GM18517 (cell line): ENCODE measurements at regions not wholly inside any gene's neighbourhood (a gene's known extent, or its start where the extent isn't known, plus 50 kb on each side); places are given as distances from the start of the nearest gene placed in this dataset.

Source experiments
- ATAC-seq: cut with Tn5 transposase; IDR thresholded peaks from one replicate; pipeline ENCODE4 v1.9.1; 2021; ENCODE audit warnings: mild to moderate bottlenecking, moderate library complexity; ENCODE audit not compliant: unreplicated experiment

DNA sequence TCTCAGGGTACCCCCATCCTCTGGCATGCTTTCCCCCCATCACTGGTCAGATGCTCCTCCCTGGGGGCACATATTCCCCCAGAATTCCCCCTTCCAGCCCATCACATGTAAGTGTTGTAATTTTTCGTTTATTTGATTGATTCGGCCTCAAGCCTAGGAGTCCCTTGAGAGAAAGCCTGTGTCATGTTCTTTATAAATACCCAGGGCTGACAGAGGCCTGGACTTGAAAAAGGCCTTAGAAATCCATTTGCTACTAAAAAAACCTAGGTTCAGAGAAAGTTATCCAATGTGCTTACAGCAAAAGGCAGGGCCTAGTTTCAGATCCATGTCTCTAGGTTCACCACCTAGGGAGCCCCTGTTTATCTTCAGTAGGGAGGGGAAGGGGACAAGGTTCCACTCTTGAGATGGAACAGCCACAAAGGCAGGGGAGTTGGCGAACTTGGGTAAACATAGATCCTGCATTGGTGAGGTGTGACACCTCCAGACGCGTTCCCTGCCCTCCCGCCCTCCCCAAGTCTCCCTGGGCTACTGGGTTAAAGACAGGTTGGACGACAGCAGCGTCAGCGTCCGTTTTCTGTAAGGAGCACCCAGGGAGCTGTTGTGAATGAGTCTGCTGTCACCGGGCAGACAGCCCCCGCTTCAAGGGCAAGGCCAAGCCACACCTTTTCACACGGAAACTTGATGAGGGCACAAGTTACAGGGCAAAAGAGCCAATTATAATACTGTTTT is 147.8 kb downstream of the EN1 start:
- ATAC-seq: no peak

DNA sequence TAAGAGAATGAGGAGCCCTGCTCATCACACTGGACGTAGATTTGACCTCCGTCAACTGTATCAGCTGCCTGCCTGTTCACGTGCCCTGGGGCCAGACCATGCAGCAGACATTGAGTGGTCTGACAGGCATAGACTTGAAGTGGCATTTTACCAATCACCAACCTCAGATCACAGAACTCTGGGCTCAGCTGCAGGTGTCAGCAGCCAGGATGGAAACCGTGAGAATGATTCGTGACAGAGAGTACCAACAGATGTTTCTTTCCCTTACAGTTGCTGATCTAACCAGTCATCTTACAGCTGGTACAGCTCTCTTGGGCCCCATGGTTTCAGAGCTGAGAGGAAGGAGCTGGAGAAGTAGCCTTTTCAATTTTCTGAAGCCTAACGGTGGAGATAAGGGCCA is 148.9 kb downstream of the EN1 start:
- ATAC-seq: no peak

- ATAC-seq: no peak
These were observed 149.7 kb downstream of the EN1 start for GRCh38 chr2:118697781-118698180.

DNA sequence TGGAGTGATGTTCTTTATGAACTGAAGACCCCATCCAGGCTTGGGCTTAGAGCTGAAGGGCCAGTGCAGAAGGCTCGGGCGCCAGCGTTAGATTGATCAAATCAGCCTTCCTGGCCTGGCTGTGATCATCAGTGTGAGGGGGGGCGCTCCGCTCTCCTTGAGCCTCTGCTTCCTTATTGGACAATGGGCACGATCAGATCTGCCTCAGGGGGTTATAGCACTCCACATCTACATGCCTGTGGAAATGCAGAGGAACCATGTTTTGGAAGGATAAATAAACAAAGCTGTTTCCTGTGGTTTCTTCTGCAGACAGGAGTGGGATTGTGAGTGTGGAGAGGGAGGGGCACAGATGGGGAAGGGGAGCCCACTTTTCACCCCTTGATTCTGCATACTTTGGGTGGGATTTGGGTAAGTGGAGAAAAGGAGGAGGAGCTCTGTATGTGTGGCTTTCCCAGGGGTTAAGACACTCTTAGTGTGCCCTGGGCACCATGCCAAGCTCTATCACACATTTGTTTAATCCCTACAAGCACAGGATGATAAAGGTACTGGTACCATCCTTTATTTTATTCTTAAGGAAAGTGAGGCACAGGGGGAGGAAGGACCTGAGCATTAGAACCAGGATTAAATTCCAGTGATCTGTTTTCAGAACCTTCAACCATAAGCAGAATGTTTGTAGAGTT is 150.5 kb downstream of the EN1 start:
- ATAC-seq: no peak

DNA sequence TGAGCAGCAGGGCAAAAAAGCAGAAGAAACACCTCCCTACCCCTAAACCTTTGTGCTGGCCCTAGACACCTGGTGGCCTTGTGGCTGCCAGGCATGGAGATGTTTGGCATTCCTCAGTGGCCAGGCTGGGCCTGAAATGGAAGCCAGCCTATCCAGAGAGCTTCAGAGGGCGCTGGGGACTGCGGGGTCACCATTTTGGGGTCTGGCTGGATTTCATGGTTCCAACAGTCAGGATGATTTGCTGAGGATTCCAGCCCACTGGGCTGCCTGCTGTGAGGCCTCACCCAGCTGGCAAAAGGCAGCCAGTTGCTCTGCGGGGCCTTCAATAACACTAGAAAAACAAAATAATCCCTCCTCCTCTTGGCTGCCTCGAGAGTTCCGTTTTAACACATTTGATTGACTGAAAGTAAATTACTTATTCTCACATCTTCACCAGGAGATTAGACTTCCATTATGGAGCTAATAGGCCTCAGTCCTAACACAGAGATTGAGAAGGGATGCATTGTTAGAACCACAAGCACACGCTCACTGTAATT is 154.1 kb downstream of the EN1 start:
- ATAC-seq: no peak

DNA sequence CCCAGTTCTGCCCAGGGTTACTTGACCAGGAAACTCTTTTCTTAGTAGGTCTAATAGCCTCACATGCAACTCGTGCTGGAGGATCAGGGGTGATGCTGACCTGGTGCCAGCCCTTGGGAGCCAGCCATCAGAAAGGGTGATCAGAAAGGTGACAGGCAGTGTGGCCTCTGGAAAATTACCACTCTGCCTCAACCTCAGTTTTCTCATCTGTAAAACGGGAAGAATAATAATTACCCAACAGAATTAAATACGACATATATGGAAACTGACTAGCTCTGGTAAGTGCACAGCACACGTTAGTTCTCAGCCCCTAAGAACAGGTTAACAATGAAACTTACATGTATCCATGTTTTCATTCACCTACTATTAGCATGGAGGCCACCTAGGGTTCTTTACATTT is 157.6 kb downstream of the EN1 start:
- no peak for ATAC-seq

DNA sequence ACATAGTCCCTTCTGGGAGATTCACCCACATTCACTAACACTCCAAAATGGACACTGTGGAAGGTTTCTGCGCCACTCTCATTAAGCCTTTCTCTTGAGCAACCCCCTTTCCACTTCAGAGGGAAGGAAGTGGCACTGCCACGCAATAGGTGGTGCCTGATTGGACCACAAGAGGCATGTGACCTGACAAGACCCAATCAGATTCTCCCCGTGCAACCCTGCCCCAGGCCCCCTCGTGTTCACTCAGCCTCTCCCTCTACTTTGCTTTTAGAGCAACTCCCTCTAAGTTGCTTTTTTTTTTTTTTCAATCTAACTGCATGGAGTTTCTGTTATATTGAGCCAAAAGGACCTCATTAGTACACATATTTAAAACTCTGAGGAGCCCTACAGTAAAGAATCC is 158.0 kb downstream of the EN1 start:
- ATAC-seq: no peak

GRCh38 chr2:118689033-118689432 is 158.4 kb downstream of the EN1 start:
- ATAC-seq: no peak

- no peak for ATAC-seq
These were observed 159.8 kb downstream of the EN1 start for GRCh38 chr2:118687698-118688097.

DNA sequence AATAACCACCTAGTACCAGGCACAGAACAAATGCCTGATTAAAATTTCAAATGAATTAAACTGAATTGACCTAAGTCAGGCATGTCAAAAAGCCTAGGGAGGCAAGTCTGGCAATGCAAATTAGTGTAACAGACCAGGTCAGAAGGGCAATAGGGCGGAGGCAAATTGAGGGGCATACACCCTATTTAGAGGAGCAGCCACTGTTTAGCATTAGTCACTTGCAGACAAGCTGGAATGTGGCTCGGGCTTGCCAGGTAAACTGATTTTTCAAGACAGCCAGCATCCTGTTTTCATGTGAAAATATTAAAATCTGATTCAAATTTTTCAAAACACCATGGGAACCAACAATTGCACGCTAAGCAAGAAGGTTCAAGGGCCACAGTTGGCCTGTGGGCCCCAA is 160.3 kb downstream of the EN1 start:
- no peak for ATAC-seq

GRCh38 chr2:118686346-118686745 is 161.1 kb downstream of the EN1 start:
- ATAC-seq: no peak

DNA sequence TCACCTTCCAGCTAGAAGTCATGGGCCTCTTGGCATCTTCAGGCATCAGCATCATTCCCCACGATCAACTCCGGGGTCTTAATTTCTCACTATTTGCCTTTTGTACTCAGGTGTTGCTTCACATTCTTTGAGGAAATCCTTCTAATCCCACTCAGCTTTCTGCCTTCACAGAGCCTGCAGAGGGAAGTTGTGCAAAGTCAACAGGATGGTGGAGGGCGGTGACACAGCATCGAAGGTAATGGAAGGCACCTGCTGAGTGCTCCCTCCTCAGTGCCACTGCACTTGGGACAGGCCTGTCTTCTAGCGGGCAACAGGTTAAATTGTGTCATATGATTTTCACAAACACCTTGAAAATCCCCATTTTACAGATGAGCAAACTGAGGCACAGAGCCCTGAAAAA is 164.0 kb downstream of the EN1 start:
- no peak for ATAC-seq

- ATAC-seq: no peak
These were observed 168.5 kb downstream of the EN1 start for GRCh38 chr2:118678985-118679384.

GRCh38 chr2:118677546-118677945 is 169.9 kb downstream of the EN1 start:
- ATAC-seq: no peak

DNA sequence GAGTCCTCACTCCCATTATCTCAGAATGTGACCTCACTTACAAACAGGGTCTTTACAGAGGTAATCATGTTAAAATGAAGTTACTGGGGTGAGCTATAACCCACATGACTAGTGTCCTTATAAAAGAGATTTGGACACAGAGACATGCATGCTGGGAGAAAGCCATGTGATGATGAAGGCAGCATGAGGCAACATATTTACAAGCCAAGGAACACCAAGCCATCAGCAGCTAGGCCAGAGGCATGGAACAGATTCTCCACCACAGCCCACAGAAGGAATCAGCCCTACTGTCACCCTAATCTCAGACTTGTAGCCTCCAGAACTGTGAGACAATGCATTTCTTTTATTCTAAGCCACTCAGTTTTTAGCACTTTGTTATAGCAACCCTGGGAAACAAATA is 171.9 kb downstream of the EN1 start:
- no peak for ATAC-seq

GRCh38 chr2:118672571-118673158 is 174.8 kb downstream of the EN1 start:
- ATAC-seq: no peak

DNA sequence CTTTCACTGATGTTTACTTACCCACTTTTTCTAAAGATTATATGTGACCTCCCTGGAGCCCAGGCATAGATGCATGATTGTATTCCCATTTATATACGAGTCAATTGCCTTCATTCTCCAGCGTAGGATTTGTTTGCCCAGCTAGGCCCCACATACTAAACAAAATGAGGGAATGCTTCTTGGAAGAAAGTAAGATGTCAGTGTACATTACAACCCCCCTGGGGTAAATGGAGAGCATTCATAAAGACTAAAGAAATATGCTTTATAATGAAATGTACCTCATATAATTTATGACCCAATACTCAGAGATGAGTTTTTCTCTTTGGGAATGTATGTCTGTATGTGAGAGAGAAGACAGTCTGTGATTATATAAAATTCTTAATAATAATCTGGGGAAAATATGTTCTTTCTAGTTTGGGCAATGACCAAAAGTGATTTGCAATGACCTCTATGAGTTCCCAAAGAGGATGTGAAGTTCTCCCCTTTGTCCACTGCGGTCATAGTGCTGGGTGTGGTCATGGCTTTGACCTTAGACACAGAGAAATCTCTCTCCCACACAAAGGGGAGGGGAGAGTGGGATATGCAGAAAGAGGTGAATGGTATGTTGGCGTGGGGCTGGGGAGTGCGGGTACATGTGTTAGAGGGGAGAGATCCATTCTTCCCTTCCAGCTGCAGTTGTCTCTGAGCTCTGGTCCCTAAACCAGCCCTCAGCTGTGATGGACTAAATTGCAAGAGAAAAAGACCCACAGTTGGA is 175.6 kb downstream of the EN1 start:
- no peak for ATAC-seq

DNA sequence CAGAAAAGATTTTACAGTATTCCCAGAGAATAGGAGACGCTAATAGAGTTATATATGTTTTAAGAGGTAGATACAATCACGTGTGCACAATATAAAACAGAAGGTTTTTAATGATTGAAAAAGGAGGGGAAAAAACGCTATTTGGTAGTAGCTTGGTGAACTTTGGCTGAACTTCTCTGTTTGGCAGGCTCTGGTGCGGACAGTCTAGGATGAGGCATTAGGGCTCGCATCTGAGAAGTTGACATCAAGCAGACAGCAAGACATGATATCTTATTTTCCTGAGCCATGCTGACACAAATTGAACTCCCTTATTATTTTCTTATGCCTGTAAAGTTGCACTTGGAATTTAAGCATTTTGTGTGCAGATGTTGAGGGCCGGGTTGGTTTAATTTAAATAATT is 176.6 kb downstream of the EN1 start:
- ATAC-seq: no peak

DNA sequence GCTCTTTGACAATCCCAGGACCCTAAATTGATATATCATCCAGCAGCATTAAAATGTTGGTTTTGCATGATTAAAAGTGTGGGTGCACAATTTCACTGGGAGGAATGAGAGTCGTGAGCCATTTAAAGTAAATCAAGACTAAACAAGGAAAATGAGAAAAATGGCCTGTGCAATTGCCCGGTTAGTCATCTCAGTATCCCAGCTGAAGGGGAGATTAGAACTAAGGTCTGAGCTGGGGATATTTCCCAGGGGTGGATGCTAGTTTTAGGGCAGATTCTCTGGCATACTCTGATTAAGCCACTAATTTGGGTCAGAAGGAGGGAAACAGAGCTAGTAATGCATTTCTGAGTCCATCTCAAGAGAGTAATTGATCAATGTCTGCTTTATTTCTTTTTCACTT is 177.2 kb downstream of the EN1 start:
- no peak for ATAC-seq

DNA sequence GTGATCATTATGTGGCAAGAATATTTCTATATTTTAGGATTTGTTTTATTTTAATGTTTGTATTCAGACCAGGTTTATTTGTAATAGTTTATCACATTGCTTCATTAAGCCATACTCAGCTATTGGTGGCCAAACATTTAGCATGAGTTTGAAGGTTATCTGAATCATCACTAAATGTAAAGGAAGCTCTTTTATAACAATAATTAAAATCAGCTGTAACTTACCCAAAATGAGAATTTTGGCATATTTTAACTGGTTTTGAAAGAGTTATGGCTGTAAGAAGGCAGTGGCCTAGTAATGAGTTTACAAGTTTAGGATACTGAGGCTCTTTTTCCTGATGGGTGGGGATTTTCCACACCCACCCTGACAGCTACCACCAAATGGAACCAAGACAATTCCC is 177.8 kb downstream of the EN1 start:
- no peak for ATAC-seq
